ENCODE measurements at regions not wholly inside any gene's neighbourhood (a gene's known extent, or its start where the extent isn't known, plus 50 kb on each side); places are given as distances from the start of the nearest gene placed in this dataset.

GRCh38 chr6:164195942-164196281 is 781.4 kb downstream of the QKI start:
- DNase-seq, result no peak

GRCh38 chr6:164195278-164195941 is 780.9 kb downstream of the QKI start:
- DNase-seq, result no peak

GRCh38 chr6:164188861-164189260 is 774.3 kb downstream of the QKI start:
- DNase-seq, result no peak

GRCh38 chr6:164185471-164185871 is 771.0 kb downstream of the QKI start:
- no peak for DNase-seq

- no peak for DNase-seq
These were observed 769.9 kb downstream of the QKI start for GRCh38 chr6:164184410-164184809.

- DNase-seq, result no peak
These were observed 769.1 kb downstream of the QKI start for GRCh38 chr6:164183556-164184123.

GRCh38 chr6:164178679-164179332 is 764.3 kb downstream of the QKI start:
- no peak for DNase-seq

- DNase-seq, result no peak
These were observed 754.8 kb downstream of the QKI start for GRCh38 chr6:164169355-164169754.

GRCh38 chr6:164168595-164168994 is 754.1 kb downstream of the QKI start:
- no peak for DNase-seq

GRCh38 chr6:164167873-164168405 is 753.4 kb downstream of the QKI start:
- DNase-seq, result no peak

GRCh38 chr6:164166996-164167395 is 752.5 kb downstream of the QKI start:
- no peak for DNase-seq

- no peak for DNase-seq
These were observed 752.0 kb downstream of the QKI start for GRCh38 chr6:164166515-164166914.

- DNase-seq, result no peak
These were observed 750.4 kb downstream of the QKI start for GRCh38 chr6:164164876-164165275.

- DNase-seq, result no peak
These were observed 748.7 kb downstream of the QKI start for GRCh38 chr6:164163239-164163638.

GRCh38 chr6:164159061-164159460 is 744.5 kb downstream of the QKI start:
- no peak for DNase-seq

GRCh38 chr6:164154588-164154987 is 740.1 kb downstream of the QKI start:
- no peak for DNase-seq

- DNase-seq, result no peak
These were observed 738.1 kb downstream of the QKI start for GRCh38 chr6:164152611-164153010.

GRCh38 chr6:164151161-164152120 is 736.9 kb downstream of the QKI start:
- no peak for DNase-seq

- DNase-seq, result no peak
These were observed 735.7 kb downstream of the QKI start for GRCh38 chr6:164150232-164150631.

- DNase-seq, result no peak
These were observed 734.3 kb downstream of the QKI start for GRCh38 chr6:164148788-164149187.

GRCh38 chr6:164144316-164144715 is 729.8 kb downstream of the QKI start:
- no peak for DNase-seq

GRCh38 chr6:164142322-164142721 is 727.8 kb downstream of the QKI start:
- DNase-seq, result no peak

- no peak for DNase-seq
These were observed 721.1 kb downstream of the QKI start for GRCh38 chr6:164135511-164136132.
